Ishikawa (cell line): ENCODE measurements at regions not wholly inside any gene's neighbourhood (a gene's known extent, or its start where the extent isn't known, plus 50 kb on each side); places are given as distances from the start of the nearest gene placed in this dataset.

Experiments
- CEBPB ChIP-seq: IDR thresholded peaks from 2 replicates; pipeline ENCODE4 v1.6.1; 2012
- CREB1 ChIP-seq: IDR thresholded peaks from 2 replicates; pipeline ENCODE4 v1.6.1; 2012; ENCODE audit warnings: low read depth
- EGR1 ChIP-seq: IDR thresholded peaks from 2 replicates; pipeline ENCODE4 v1.6.1; 2012
- EP300 ChIP-seq: IDR thresholded peaks from 2 replicates; pipeline ENCODE4 v1.6.1; 2012; ENCODE audit warnings: borderline replicate concordance
- FOXM1 ChIP-seq: IDR thresholded peaks from 2 replicates; pipeline ENCODE4 v1.6.1; 2012; ENCODE audit warnings: low read depth, borderline replicate concordance
- NFIC ChIP-seq: IDR thresholded peaks from 2 replicates; pipeline ENCODE4 v1.6.1; 2012
- RAD21 ChIP-seq: IDR thresholded peaks from 2 replicates; pipeline ENCODE4 v1.6.1; 2012; ENCODE audit warnings: low read depth
- TAF1 ChIP-seq: IDR thresholded peaks from 2 replicates; pipeline ENCODE4 v1.6.1; 2012; ENCODE audit warnings: low read depth, mild to moderate bottlenecking
- TCF12 ChIP-seq: IDR thresholded peaks from 2 replicates; pipeline ENCODE4 v1.6.1; 2012; ENCODE audit warnings: low read depth
- TEAD4 ChIP-seq: IDR thresholded peaks from 2 replicates; pipeline ENCODE4 v1.6.1; 2012
- USF1 ChIP-seq: IDR thresholded peaks from 2 replicates; pipeline ENCODE4 v1.6.1; 2012
- YY1 ChIP-seq: IDR thresholded peaks from 2 replicates; pipeline ENCODE4 v1.6.1; 2012; ENCODE audit warnings: low read depth
- ZBTB7A ChIP-seq: IDR thresholded peaks from 2 replicates; pipeline ENCODE4 v1.6.1; 2012; ENCODE audit warnings: low read depth
- TF ChIP-seq, protein P1 (sequence below): IDR thresholded peaks from 2 replicates; pipeline ENCODE4 v1.6.1; 2012
- TF ChIP-seq, protein P2 (sequence below): IDR thresholded peaks from 2 replicates; pipeline ENCODE4 v1.6.1; 2012; ENCODE audit warnings: low read depth, mild to moderate bottlenecking

DNA sequence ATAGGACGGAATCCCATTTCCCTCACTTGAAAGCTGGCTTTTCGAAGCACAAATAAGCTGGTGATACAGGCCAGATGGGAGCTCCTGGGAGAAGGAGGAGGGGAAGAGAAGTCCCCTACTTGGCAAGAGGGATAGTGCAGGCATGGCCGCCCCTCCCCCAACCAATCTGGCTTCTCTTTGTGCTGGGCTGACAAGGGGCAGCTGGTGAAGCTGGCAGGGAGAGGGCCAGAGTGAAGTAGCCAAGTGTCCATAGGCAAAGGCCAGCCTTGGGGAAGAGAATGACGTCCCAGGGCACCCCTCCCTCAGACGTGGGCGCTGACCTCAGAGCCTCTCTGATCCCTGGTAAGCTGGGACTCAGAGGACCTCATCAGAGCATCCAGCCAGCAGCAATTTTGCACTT, 78.7 kb upstream of the GRAMD1B start:
- TF ChIP-seq USF1 = no peak
- no peak for TF ChIP-seq EGR1
- no peak for TF ChIP-seq EP300
- no peak for TF ChIP-seq FOXM1
- no peak for TF ChIP-seq ZBTB7A
- no peak for TF ChIP-seq TCF12
- TF ChIP-seq, protein P1, sequence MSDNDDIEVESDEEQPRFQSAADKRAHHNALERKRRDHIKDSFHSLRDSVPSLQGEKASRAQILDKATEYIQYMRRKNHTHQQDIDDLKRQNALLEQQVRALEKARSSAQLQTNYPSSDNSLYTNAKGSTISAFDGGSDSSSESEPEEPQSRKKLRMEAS = no peak
- TF ChIP-seq, protein P2, sequence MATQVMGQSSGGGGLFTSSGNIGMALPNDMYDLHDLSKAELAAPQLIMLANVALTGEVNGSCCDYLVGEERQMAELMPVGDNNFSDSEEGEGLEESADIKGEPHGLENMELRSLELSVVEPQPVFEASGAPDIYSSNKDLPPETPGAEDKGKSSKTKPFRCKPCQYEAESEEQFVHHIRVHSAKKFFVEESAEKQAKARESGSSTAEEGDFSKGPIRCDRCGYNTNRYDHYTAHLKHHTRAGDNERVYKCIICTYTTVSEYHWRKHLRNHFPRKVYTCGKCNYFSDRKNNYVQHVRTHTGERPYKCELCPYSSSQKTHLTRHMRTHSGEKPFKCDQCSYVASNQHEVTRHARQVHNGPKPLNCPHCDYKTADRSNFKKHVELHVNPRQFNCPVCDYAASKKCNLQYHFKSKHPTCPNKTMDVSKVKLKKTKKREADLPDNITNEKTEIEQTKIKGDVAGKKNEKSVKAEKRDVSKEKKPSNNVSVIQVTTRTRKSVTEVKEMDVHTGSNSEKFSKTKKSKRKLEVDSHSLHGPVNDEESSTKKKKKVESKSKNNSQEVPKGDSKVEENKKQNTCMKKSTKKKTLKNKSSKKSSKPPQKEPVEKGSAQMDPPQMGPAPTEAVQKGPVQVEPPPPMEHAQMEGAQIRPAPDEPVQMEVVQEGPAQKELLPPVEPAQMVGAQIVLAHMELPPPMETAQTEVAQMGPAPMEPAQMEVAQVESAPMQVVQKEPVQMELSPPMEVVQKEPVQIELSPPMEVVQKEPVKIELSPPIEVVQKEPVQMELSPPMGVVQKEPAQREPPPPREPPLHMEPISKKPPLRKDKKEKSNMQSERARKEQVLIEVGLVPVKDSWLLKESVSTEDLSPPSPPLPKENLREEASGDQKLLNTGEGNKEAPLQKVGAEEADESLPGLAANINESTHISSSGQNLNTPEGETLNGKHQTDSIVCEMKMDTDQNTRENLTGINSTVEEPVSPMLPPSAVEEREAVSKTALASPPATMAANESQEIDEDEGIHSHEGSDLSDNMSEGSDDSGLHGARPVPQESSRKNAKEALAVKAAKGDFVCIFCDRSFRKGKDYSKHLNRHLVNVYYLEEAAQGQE = no peak
- TF ChIP-seq CEBPB = no peak
- TF ChIP-seq TAF1 = no peak

DNA sequence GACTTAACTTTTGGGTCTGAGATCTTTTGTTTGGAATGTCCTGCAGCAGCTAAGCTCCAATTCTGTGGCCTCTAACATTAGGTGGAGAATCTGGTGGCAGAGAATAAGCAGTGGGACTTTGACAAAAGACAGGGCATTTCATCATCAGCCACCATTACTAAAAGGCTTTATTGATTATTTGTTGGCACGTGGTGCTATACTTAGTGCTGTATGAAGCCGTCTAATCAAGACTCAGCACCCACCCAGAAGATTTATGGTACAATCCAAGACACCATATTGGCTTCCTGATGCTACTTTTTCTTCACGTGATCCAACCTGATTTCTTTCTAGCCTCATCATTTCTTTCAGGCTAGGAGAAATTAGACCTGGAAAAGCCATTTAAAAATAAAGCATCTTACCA, 80.7 kb upstream of the GRAMD1B start:
- TF ChIP-seq USF1 (no peak), EGR1 (no peak), RAD21 (no peak), TEAD4 (no peak), YY1 (no peak), TCF12 (no peak), FOXM1 (no peak), EP300 (no peak), TAF1 (no peak), ZBTB7A (no peak), NFIC (no peak), CREB1 (no peak), CEBPB (no peak)
- TF ChIP-seq, protein P1 = no peak
- TF ChIP-seq, protein P2 = no peak

DNA sequence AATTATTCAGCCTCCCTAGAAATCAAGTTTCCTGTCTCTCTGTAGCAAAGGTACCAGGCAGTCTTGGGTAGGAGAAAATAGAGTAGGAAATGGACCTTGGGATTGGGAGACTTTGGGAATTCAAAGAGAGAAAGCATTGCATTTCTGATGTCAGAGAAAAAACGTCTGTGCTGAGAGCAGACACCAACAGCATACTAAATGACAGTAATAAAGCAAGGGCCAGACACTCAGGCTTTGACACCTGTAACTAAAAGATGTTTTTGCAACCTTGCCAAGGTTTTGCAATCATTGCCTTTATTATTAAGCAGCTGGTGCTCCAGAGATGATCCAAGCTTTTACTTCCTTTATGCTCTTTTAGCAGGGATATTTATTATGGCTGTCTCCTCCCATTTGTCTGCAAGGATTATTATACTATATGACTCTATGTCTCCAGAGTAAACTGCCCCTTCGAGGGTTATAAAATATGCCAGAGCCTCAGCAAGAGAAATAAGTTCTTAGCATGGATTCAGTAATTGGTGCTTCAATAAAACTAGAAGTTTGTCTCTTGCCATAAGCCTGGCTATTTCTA, 85.2 kb upstream of the GRAMD1B start:
- TF ChIP-seq RAD21 (no peak), TAF1 (no peak), TEAD4 (no peak), CEBPB (no peak), FOXM1 (no peak), CREB1 (no peak), TCF12 (no peak), EGR1 (no peak), NFIC (no peak), YY1 (no peak), EP300 (no peak), USF1 (no peak), ZBTB7A (no peak)
- TF ChIP-seq, protein P2 = no peak
- TF ChIP-seq, protein P1 = no peak

GRCh38 chr11:123338997-123339752, 90.9 kb upstream of the GRAMD1B start:
- no peak for TF ChIP-seq ZBTB7A
- TF ChIP-seq, protein P1 = no peak
- TF ChIP-seq FOXM1 = no peak
- no peak for TF ChIP-seq RAD21
- no peak for TF ChIP-seq TCF12
- TF ChIP-seq NFIC = no peak
- TF ChIP-seq YY1 = no peak
- TF ChIP-seq TEAD4 = no peak
- no peak for TF ChIP-seq CREB1
